GM19455 (cell line): ENCODE measurements at regions not wholly inside any gene's neighbourhood (a gene's known extent, or its start where the extent isn't known, plus 50 kb on each side); places are given as distances from the start of the nearest gene placed in this dataset.
"Not testable (repeated sequence)": the region's sequence is repeated elsewhere in the genome, so short reads cannot be mapped to it uniquely, and the experiment has no call there.

Experiments
- ATAC-seq: cut with Tn5 transposase; IDR thresholded peaks from one replicate; pipeline ENCODE4 v1.9.1; 2021; ENCODE audit not compliant: unreplicated experiment

GRCh38 chr12:131272283-131272814 lies 318.6 kb downstream of the ADGRD1 start:
- ATAC-seq: not testable (repeated sequence)

- no peak for ATAC-seq
Observed at GRCh38 chr12:131273291-131273845, 319.7 kb downstream of the ADGRD1 start.

GRCh38 chr12:131274061-131274460 lies 320.4 kb downstream of the ADGRD1 start:
- no peak for ATAC-seq

GRCh38 chr12:131274906-131275305 lies 321.2 kb downstream of the ADGRD1 start:
- no peak for ATAC-seq

- ATAC-seq: no peak
Observed at GRCh38 chr12:131275824-131276223, 322.1 kb downstream of the ADGRD1 start.

- ATAC-seq: no peak
Observed at GRCh38 chr12:131276501-131277185, 322.9 kb downstream of the ADGRD1 start.

GRCh38 chr12:131277186-131278091 lies 323.7 kb downstream of the ADGRD1 start:
- not testable (repeated sequence) for ATAC-seq

GRCh38 chr12:131278451-131279115 lies 324.9 kb downstream of the ADGRD1 start:
- not testable (repeated sequence) for ATAC-seq

- no peak for ATAC-seq
Observed at GRCh38 chr12:131279281-131279921, 325.7 kb downstream of the ADGRD1 start.

GRCh38 chr12:131280426-131280825 lies 326.7 kb downstream of the ADGRD1 start:
- ATAC-seq: no peak

- ATAC-seq: no peak
Observed at GRCh38 chr12:131281016-131281415, 327.3 kb downstream of the ADGRD1 start.

- no peak for ATAC-seq
Observed at GRCh38 chr12:131282292-131283080, 328.8 kb downstream of the ADGRD1 start.

GRCh38 chr12:131283191-131283861 lies 329.6 kb downstream of the ADGRD1 start:
- no peak for ATAC-seq

- ATAC-seq: not testable (repeated sequence)
Observed at GRCh38 chr12:131283862-131284825, 330.4 kb downstream of the ADGRD1 start.

GRCh38 chr12:131284954-131285904 lies 331.5 kb downstream of the ADGRD1 start:
- ATAC-seq: not testable (repeated sequence)

GRCh38 chr12:131285905-131286295 lies 332.2 kb downstream of the ADGRD1 start:
- ATAC-seq: not testable (repeated sequence)

- ATAC-seq: not testable (repeated sequence)
Observed at GRCh38 chr12:131286301-131286700, 332.6 kb downstream of the ADGRD1 start.
